Fibroblast of lung (primary cell): ENCODE measurements at regions not wholly inside any gene's neighbourhood (a gene's known extent, or its start where the extent isn't known, plus 50 kb on each side); places are given as distances from the start of the nearest gene placed in this dataset.

Experiments
- DNase-seq, 2 donors: peaks; one replicate each; pipeline versions ENCODE4 v3.0.0 to v3.0.0-alpha.2; 2010; ENCODE audit warnings: low read depth in 2 of 2
- H2AFZ ChIP-seq: 2 replicates; pipeline ENCODE4 v1.5.1; 2012; ENCODE audit warnings: low read length, control low read depth, inconsistent platforms
- H3K27ac ChIP-seq: 2 replicates; pipeline ENCODE4 v1.5.1; 2011; ENCODE audit warnings: low read length, control low read depth; ENCODE audit not compliant: insufficient read depth
- H3K27me3 ChIP-seq: 2 replicates; pipeline ENCODE4 v1.5.1; 2011; ENCODE audit warnings: mild to moderate bottlenecking, low read length; ENCODE audit not compliant: control insufficient read depth, insufficient read depth
- H3K36me3 ChIP-seq: 2 replicates; pipeline ENCODE4 v1.5.1; 2011; ENCODE audit warnings: low read length; ENCODE audit not compliant: control insufficient read depth, insufficient read depth
- H3K4me1 ChIP-seq: 2 replicates; pipeline ENCODE4 v1.5.1; 2011; ENCODE audit warnings: low read length; ENCODE audit not compliant: control insufficient read depth, insufficient read depth; ENCODE audit errors: extremely low read depth
- H3K4me2 ChIP-seq: 2 replicates; pipeline ENCODE4 v1.5.1; 2011; ENCODE audit warnings: low read length, control low read depth; ENCODE audit not compliant: insufficient read depth; ENCODE audit errors: extremely low read depth
- H3K4me3 ChIP-seq, 4 experiments: fragments of 200-600 bp in 1 of 4; sonication (generic) in 1 of 4; replicated peaks in 1 of 4; 2 replicates each; pipeline ENCODE4 v1.5.1; 2011 to 2016; ENCODE audit warnings: low read length in 4 of 4, low read depth in 3 of 4, mild to moderate bottlenecking in 3 of 4, control low read depth in 2 of 4, inconsistent platforms in 1 of 4, mixed read lengths in 1 of 4; ENCODE audit not compliant: insufficient read depth in 1 of 4; ENCODE audit errors: control extremely low read depth in 1 of 4
- H3K79me2 ChIP-seq: 2 replicates; pipeline ENCODE4 v1.5.1; 2012; ENCODE audit warnings: mild to moderate bottlenecking, low read length, inconsistent platforms; ENCODE audit not compliant: control insufficient read depth, insufficient read depth
- H3K9ac ChIP-seq: 2 replicates; pipeline ENCODE4 v1.5.1; 2011; ENCODE audit warnings: mild to moderate bottlenecking, low read length, control low read depth; ENCODE audit not compliant: insufficient read depth
- H3K9me3 ChIP-seq: 2 replicates; pipeline ENCODE4 v1.5.1; 2012; ENCODE audit warnings: low read depth, low read length; ENCODE audit not compliant: control insufficient read depth, insufficient read depth
- H4K20me1 ChIP-seq: 2 replicates; pipeline ENCODE4 v1.5.1; 2011; ENCODE audit warnings: low read length; ENCODE audit not compliant: control insufficient read depth, insufficient read depth; ENCODE audit errors: extremely low read depth
- EZH2 ChIP-seq: IDR thresholded peaks from 2 replicates; pipeline ENCODE4 v1.5.1; 2012; ENCODE audit warnings: low read length, control low read depth, mild to moderate bottlenecking; ENCODE audit errors: missing control alignments
- TF ChIP-seq, protein P1 (sequence below), 2 donors: IDR thresholded peaks in 1 of 2; conservative IDR thresholded peaks in 1 of 2; 1 replicate in 1 of 2; 2 replicates in 1 of 2; pipeline ENCODE4 v1.5.1; 2011 to 2012; ENCODE audit warnings: low read length in 2 of 2, control low read depth in 1 of 2, inconsistent platforms in 1 of 2, low read depth in 1 of 2, mild to moderate bottlenecking in 1 of 2

DNA sequence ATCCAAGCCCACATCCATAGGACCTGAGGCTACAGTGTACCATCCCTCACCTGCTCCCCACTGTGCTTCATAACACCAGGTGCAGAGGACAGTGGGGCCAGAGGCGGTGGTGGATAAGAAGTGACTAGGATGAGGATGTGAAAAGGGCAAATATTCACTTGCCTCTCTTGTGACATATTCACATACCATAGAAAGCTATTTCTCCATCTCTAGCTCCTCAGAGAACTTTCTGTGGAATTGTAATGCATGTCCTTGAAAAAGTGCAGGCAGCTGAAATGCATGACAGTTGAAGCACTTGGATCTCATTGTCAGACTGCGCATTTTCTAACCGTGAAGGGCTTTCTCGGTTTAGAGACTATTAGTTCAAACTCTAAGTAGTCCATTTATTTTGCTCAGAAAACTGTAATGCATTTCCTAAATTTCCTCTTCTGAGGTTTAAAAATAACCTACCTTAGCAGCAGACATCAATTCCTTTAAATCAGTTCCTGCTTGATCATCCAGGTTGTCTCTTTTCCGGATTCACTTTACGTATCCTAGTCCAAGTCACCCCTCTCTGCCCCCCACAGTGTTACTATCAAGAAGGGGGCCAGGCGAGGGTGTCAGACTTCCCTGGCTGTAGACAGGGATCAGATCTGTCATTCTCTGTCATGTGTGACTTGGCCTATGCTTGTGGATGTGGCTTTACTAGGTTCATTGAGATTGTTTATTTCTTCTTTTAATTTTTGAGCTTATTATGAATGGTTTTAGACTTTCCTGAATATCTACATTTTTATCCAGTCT is 984.0 kb upstream of the TMEM132C start:
- no peak overlapping the region for H3K4me2 ChIP-seq
- TF ChIP-seq, protein P1, sequence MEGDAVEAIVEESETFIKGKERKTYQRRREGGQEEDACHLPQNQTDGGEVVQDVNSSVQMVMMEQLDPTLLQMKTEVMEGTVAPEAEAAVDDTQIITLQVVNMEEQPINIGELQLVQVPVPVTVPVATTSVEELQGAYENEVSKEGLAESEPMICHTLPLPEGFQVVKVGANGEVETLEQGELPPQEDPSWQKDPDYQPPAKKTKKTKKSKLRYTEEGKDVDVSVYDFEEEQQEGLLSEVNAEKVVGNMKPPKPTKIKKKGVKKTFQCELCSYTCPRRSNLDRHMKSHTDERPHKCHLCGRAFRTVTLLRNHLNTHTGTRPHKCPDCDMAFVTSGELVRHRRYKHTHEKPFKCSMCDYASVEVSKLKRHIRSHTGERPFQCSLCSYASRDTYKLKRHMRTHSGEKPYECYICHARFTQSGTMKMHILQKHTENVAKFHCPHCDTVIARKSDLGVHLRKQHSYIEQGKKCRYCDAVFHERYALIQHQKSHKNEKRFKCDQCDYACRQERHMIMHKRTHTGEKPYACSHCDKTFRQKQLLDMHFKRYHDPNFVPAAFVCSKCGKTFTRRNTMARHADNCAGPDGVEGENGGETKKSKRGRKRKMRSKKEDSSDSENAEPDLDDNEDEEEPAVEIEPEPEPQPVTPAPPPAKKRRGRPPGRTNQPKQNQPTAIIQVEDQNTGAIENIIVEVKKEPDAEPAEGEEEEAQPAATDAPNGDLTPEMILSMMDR (conservative IDR thresholded peaks at IDR 0.05 in 1 of 2, IDR thresholded peaks at IDR 0.05 in 1 of 2; ENCODE audit: low read depth in 1 of 2, low read length in 2 of 2) = no peak
- no peak for TF ChIP-seq EZH2
- no peak overlapping the region for H2AFZ ChIP-seq
- no peaks in the 10 kb centered on the region for H3K36me3 ChIP-seq
- H3K79me2 ChIP-seq = no peaks in the 10 kb centered on the region
- H3K9ac ChIP-seq = no peak overlapping the region
- H3K27me3 ChIP-seq = no peaks in the 10 kb centered on the region
- H3K4me3 ChIP-seq = no peak overlapping the region
- H3K4me1 ChIP-seq = peaks cover 6% of the 10 kb centered on the region
- no peak for DNase-seq
- no peaks in the 10 kb centered on the region for H4K20me1 ChIP-seq
- no peak overlapping the region for H3K27ac ChIP-seq
- H3K9me3 ChIP-seq = no peaks in the 10 kb centered on the region

DNA sequence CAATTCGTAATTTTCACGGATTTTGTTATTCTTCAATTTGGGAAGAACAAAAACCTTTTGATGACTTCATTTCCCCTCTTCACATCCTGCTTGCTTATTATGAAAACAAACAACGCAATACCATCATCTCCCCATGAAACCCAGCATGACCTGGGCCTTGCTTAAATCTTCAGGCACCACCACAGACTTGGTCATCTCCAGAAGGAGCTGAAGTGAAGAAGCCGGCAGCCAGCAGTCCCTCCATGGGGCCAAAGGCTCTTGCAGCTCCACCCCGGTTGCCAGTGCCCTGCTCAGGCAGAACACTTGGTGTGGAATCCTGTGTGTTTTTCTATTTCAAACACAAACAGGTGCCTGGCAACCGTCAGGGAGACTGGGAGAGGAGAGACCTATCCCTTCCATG is 982.9 kb upstream of the TMEM132C start:
- H3K36me3 ChIP-seq = no peaks in the 10 kb centered on the region
- no peaks in the 10 kb centered on the region for H3K79me2 ChIP-seq
- no peak overlapping the region for H2AFZ ChIP-seq
- peak overlapping the region; percentile 37 for H3K9ac ChIP-seq
- H3K4me3 ChIP-seq = no peak overlapping the region
- H3K27ac ChIP-seq = peak overlapping the region; percentile 69
- H3K27me3 ChIP-seq = no peaks in the 10 kb centered on the region
- H4K20me1 ChIP-seq = no peaks in the 10 kb centered on the region
- H3K4me2 ChIP-seq = no peak overlapping the region
- peaks cover 6% of the 10 kb centered on the region for H3K4me1 ChIP-seq
- no peak for TF ChIP-seq EZH2
- TF ChIP-seq, protein P1 (conservative IDR thresholded peaks at IDR 0.05 in 1 of 2, IDR thresholded peaks at IDR 0.05 in 1 of 2; ENCODE audit: low read depth in 1 of 2, low read length in 2 of 2) = no peak
- H3K9me3 ChIP-seq = no peaks in the 10 kb centered on the region
- peak; percentile 2 to 58 for DNase-seq

DNA sequence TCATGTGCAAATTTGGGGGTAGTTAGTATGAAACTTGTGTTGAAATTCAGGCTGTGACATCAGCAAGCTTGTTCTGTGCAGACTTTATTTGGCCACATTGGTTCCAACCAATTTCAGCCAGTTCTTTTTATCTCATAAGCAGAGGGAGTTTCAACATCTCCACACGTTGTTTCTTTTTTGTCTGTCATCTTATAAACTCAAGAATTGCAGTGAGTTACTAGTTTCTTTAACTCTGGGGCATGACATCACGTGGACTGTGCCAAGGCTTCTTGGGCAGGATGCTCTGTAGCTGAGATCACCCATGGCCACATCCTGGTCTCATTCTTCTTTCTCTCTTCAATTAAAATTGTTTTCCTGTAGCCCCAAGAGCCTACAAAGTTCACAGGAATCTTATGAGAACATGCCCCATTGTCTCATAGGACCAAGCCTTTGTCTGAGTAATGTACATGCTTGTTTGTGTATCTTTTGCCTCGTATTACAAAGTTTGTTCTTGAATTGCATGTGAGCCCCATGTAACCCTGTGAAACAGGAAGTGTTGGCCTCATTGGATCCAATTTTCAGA is 982.0 kb upstream of the TMEM132C start:
- Histone ChIP-seq H3K36me3 (no peaks in the 10 kb centered on the region), H4K20me1 (no peaks in the 10 kb centered on the region), H3K27me3 (no peaks in the 10 kb centered on the region), H3K4me3 (no peak overlapping the region), H3K79me2 (no peaks in the 10 kb centered on the region), H3K9ac (no peak overlapping the region), H3K9me3 (no peaks in the 10 kb centered on the region), H2AFZ (no peak overlapping the region), H3K27ac (peak overlapping the region; percentile 69), H3K4me2 (no peak overlapping the region), H3K4me1 (peaks cover 6% of the 10 kb centered on the region)
- TF ChIP-seq, protein P1 (conservative IDR thresholded peaks at IDR 0.05 in 1 of 2, IDR thresholded peaks at IDR 0.05 in 1 of 2; ENCODE audit: low read depth in 1 of 2, low read length in 2 of 2) = no peak
- TF ChIP-seq EZH2 = no peak
- peak; percentile 70 to 89 for DNase-seq
